ENCODE measurements at regions not wholly inside any gene's neighbourhood (a gene's known extent, or its start where the extent isn't known, plus 50 kb on each side); places are given as distances from the start of the nearest gene placed in this dataset.

- no peak for DNase-seq (ENCODE audit: low read depth)
- ChIA-PET CTCF (interaction anchor here (0.8 to 1.5 kb wide), 4 partner anchors 9 to 172 kb away, joined by 3 to 7 read pairs (median 4); no protein-coding TSS in a partner anchor), POLR2A (no interaction called here)
- Histone ChIP-seq H3K4me3 (ENCODE audit: low read depth, low read length) (no peak overlapping the region), H3K36me3 (ENCODE audit: control insufficient read depth, insufficient read depth, low read length) (no peaks in the 10 kb centered on the region), H3K27me3 (ENCODE audit: control insufficient read depth, insufficient read depth, low read length) (no peaks in the 10 kb centered on the region)
- TF ChIP-seq CTCF (IDR thresholded peaks at IDR 0.05; ENCODE audit: insufficient read depth, low read depth, low read length), result no peak
Observed at GRCh38 chr12:116427200-116427930, 131.8 kb upstream of the MAP1LC3B2 start.

- Histone ChIP-seq H3K27me3 (ENCODE audit: control insufficient read depth, insufficient read depth, low read length) (no peaks in the 10 kb centered on the region), H3K4me3 (ENCODE audit: low read depth, low read length) (no peak overlapping the region), H3K36me3 (ENCODE audit: control insufficient read depth, insufficient read depth, low read length) (no peaks in the 10 kb centered on the region)
- CTCF ChIA-PET, result interaction anchor here (0.6 kb wide), 2 partner anchors 157 to 443 kb away, joined by 3 read pairs; no protein-coding TSS in a partner anchor
- DNase-seq (ENCODE audit: low read depth), result no peak
- POLR2A ChIA-PET, result no interaction called here
- no peak for TF ChIP-seq CTCF (IDR thresholded peaks at IDR 0.05; ENCODE audit: insufficient read depth, low read depth, low read length)
Observed at GRCh38 chr12:116429826-116430360, 129.3 kb upstream of the MAP1LC3B2 start.

- TF ChIP-seq CTCF (IDR thresholded peaks at IDR 0.05; ENCODE audit: insufficient read depth, low read depth, low read length), result no peak
- no peak overlapping the region for H3K4me3 ChIP-seq (ENCODE audit: low read depth, low read length)
- no peaks in the 10 kb centered on the region for H3K36me3 ChIP-seq (ENCODE audit: control insufficient read depth, insufficient read depth, low read length)
- no peak for DNase-seq (ENCODE audit: low read depth)
- CTCF ChIA-PET, result no interaction called here
- no peaks in the 10 kb centered on the region for H3K27me3 ChIP-seq (ENCODE audit: control insufficient read depth, insufficient read depth, low read length)
- POLR2A ChIA-PET, result no interaction called here
Observed at GRCh38 chr12:116430911-116431565, 128.1 kb upstream of the MAP1LC3B2 start.

GRCh38 chr12:116431677-116432300, 127.4 kb upstream of the MAP1LC3B2 start:
- no peaks in the 10 kb centered on the region for H3K27me3 ChIP-seq (ENCODE audit: control insufficient read depth, insufficient read depth, low read length)
- POLR2A ChIA-PET, result no interaction called here
- no peak overlapping the region for H3K4me3 ChIP-seq (ENCODE audit: low read depth, low read length)
- CTCF ChIA-PET, result interaction anchor here (0.5 kb wide), 1 partner anchor 252 kb away, joined by 3 read pairs; no protein-coding TSS in a partner anchor
- DNase-seq (ENCODE audit: low read depth), result no peak
- no peaks in the 10 kb centered on the region for H3K36me3 ChIP-seq (ENCODE audit: control insufficient read depth, insufficient read depth, low read length)
- no peak for TF ChIP-seq CTCF (IDR thresholded peaks at IDR 0.05; ENCODE audit: insufficient read depth, low read depth, low read length)

- CTCF ChIA-PET, result interaction anchor here (1.4 kb wide), 1 partner anchor 434 kb away, joined by 4 read pairs; no protein-coding TSS in a partner anchor
- Histone ChIP-seq H3K4me3 (ENCODE audit: low read depth, low read length) (no peak overlapping the region), H3K36me3 (ENCODE audit: control insufficient read depth, insufficient read depth, low read length) (no peaks in the 10 kb centered on the region), H3K27me3 (ENCODE audit: control insufficient read depth, insufficient read depth, low read length) (no peaks in the 10 kb centered on the region)
- POLR2A ChIA-PET, result no interaction called here
- no peak for DNase-seq (ENCODE audit: low read depth)
- no peak for TF ChIP-seq CTCF (IDR thresholded peaks at IDR 0.05; ENCODE audit: insufficient read depth, low read depth, low read length)
Observed at GRCh38 chr12:116432314-116432750, 126.8 kb upstream of the MAP1LC3B2 start.
